Transverse colon (tissue), 4 donors: ENCODE measurements at regions not wholly inside any gene's neighbourhood (a gene's known extent, or its start where the extent isn't known, plus 50 kb on each side); places are given as distances from the start of the nearest gene placed in this dataset.

ENCODE experiments used
- DNase-seq: peaks from one replicate; pipeline ENCODE4 v3.0.0-alpha.2; 2019
- H3K27ac ChIP-seq, 4 donors: fragments of 200-600 bp; sonication (generic); 2 replicates each; pipeline ENCODE4 v1.5.1; 2016 to 2018; ENCODE audit warnings: inconsistent platforms in 4 of 4
- H3K27me3 ChIP-seq: fragments of 200-600 bp; sonication (generic); 2 replicates; pipeline ENCODE4 v1.5.1; 2017; ENCODE audit warnings: inconsistent platforms
- H3K36me3 ChIP-seq, 4 donors: fragments of 200-600 bp; sonication (generic); 2 replicates each; pipeline ENCODE4 v1.5.1; 2017 to 2019; ENCODE audit warnings: inconsistent platforms in 4 of 4
- H3K4me1 ChIP-seq, 4 donors: fragments of 200-600 bp; sonication (generic); 2 replicates each; pipeline ENCODE4 v1.5.1; 2017 to 2020; ENCODE audit warnings: inconsistent platforms in 4 of 4
- H3K4me3 ChIP-seq, 4 donors: fragments of 200-600 bp; sonication (generic); 1 replicate in 1 of 4; 2 replicates in 3 of 4; pipeline versions ENCODE4 v1.5.1 to v1.6.1; 2017 to 2019; ENCODE audit warnings: inconsistent platforms in 4 of 4
- H3K9me3 ChIP-seq, 2 donors: fragments of 200-600 bp; sonication (generic); 2 replicates each; pipeline ENCODE4 v1.5.1; 2017 to 2019; ENCODE audit warnings: inconsistent platforms in 2 of 2
- EP300 ChIP-seq: sonication (generic); formaldehyde crosslinking; IDR thresholded peaks from one replicate; pipeline ENCODE4 v1.6.1; 2017; ENCODE audit warnings: antibody characterized with exemption, low read depth
- POLR2A ChIP-seq: fragments of 450-650 bp; IDR thresholded peaks from one replicate; pipeline ENCODE4 v1.6.1; 2016; ENCODE audit warnings: antibody characterized with exemption, mild to moderate bottlenecking, moderate library complexity
- POLR2AphosphoS5 ChIP-seq, 3 donors: sonication (generic); formaldehyde crosslinking; IDR thresholded peaks; one replicate each; pipeline ENCODE4 v1.6.1; 2016; ENCODE audit warnings: antibody characterized with exemption in 3 of 3
- WGBS, 2 donors: methylation state at CpG; one replicate each; pipeline ENCODE4 v1.1.5; 2018; ENCODE audit warnings: low coverage in 1 of 2; 5-methylcytosine and 5-hydroxymethylcytosine counted together
- in situ Hi-C, 4 donors: fragments of 200-750 bp; cut with MboI; loops; one replicate each; pipeline versions ENCODE4 v1.15.0 to v1.15.1; 2017; ENCODE audit warnings: low sequenced_read_pairs in 3 of 4, low pct_ligation_motif_present in 1 of 4, low pct_unique_long_range_greater_than_20kb in 1 of 4
- intact Hi-C: fragments of 100-400 bp; cut with DNase I; formaldehyde crosslinking; loops from one replicate; pipeline ENCODE4 v1.15.1; 2023; ENCODE audit warnings: low total_unique reads
- TF ChIP-seq, protein P1 (sequence below), 5 experiments: fragments of 200-600 bp in 3 of 5; fragments of 450-650 bp in 2 of 5; sonication (generic) in 3 of 5; IDR thresholded peaks; 1 replicate in 2 of 5; 2 replicates in 3 of 5; pipeline ENCODE4 v1.5.1; 2016 to 2017; ENCODE audit warnings: antibody characterized with exemption in 5 of 5, inconsistent platforms in 3 of 5, mild to moderate bottlenecking in 2 of 5, moderate library complexity in 1 of 5

DNA sequence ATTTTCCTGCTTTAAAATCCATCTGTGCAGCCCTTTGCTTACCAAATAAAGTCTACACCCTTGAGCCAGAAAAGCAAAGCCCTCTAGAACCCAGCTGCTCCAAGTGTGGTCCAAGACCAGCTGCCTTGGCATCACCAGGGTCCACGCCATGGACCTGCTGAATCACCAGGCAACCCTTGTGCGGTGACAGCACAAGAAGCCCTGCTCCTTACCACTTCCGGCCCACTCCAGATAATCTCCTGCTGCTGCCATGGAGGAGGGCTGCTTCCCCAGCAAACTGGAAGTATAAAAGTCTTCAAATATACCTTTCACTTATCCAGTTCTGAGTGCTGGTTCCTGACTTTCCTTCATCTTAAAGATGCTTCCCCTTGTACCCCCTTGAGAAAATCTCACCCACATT is 106.0 kb upstream of the PKDCC start:
- in situ Hi-C loops (no loop called here), intact Hi-C loops (no loop called here)
- Histone ChIP-seq H3K9me3 (no peaks in the 10 kb centered on the region), H3K27ac (no peak overlapping the region), H3K4me1 (no peaks in the 10 kb centered on the region), H3K36me3 (no peaks in the 10 kb centered on the region), H3K27me3 (no peaks in the 10 kb centered on the region), H3K4me3 (no peak overlapping the region)
- no peak for DNase-seq
- WGBS, 2 donors, result 79% methylated on average over 3 of the region's 3 CpGs; no CpG with 5 or more reads in 1 of the 2 donors
- TF ChIP-seq, protein P1, sequence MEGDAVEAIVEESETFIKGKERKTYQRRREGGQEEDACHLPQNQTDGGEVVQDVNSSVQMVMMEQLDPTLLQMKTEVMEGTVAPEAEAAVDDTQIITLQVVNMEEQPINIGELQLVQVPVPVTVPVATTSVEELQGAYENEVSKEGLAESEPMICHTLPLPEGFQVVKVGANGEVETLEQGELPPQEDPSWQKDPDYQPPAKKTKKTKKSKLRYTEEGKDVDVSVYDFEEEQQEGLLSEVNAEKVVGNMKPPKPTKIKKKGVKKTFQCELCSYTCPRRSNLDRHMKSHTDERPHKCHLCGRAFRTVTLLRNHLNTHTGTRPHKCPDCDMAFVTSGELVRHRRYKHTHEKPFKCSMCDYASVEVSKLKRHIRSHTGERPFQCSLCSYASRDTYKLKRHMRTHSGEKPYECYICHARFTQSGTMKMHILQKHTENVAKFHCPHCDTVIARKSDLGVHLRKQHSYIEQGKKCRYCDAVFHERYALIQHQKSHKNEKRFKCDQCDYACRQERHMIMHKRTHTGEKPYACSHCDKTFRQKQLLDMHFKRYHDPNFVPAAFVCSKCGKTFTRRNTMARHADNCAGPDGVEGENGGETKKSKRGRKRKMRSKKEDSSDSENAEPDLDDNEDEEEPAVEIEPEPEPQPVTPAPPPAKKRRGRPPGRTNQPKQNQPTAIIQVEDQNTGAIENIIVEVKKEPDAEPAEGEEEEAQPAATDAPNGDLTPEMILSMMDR (IDR thresholded peaks at IDR 0.05), result no peak
- TF ChIP-seq EP300 (no peak), POLR2AphosphoS5 (IDR thresholded peaks at IDR 0.05) (no peak), POLR2A (no peak)

DNA sequence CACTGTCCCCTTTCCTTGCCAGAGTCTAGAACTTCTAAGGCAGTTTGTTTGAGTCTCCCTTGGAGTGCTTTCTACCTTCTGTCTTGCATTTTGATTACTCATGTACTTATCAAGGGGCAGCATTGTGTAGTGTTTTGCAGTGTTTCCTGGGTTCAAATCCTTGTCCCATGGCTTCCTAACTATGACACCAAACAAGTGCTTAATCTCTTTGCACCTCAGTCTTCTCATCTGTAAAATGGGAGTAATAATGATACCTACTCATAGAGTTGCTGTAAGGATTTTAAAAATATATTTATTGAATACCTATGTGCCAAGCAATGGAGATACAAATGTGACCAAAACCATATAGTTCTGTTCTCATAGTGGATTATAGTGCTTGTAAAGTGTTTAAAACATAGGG is 105.5 kb upstream of the PKDCC start:
- no peak overlapping the region for H3K4me3 ChIP-seq
- intact Hi-C loops, result no loop called here
- H3K36me3 ChIP-seq, result no peaks in the 10 kb centered on the region
- no peaks in the 10 kb centered on the region for H3K9me3 ChIP-seq
- TF ChIP-seq, protein P1 (IDR thresholded peaks at IDR 0.05), result no peak
- no peak for TF ChIP-seq EP300
- no peak for TF ChIP-seq POLR2AphosphoS5 (IDR thresholded peaks at IDR 0.05)
- no peak for TF ChIP-seq POLR2A
- H3K27ac ChIP-seq, result no peak overlapping the region
- in situ Hi-C loops, result no loop called here
- DNase-seq, result no peak
- no peaks in the 10 kb centered on the region for H3K27me3 ChIP-seq
- no peaks in the 10 kb centered on the region for H3K4me1 ChIP-seq

DNA sequence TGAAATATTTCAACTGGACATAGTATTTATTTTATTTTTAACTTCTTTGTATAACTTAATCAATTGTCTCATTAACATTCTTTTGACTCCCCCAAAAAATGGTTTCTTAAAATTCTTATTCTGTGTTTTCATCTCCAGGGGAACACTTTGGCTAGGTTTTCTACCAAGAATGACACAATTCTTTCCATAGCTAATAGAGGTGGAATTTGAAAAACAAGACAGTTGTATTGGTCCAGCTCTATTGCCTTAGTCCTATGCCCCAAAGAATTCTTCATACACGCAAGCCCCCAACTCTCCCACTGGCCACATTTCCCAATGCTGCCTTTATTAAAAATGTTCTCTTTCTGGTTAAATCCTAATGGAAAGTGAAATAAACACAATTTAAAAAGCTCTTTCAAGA is 104.7 kb upstream of the PKDCC start:
- TF ChIP-seq EP300, result no peak
- no peak for TF ChIP-seq POLR2A
- TF ChIP-seq, protein P1 (IDR thresholded peaks at IDR 0.05), result no peak
- TF ChIP-seq POLR2AphosphoS5 (IDR thresholded peaks at IDR 0.05), result no peak
- intact Hi-C loops, result no loop called here
- Histone ChIP-seq H3K4me3 (no peak overlapping the region), H3K36me3 (no peaks in the 10 kb centered on the region), H3K27ac (no peak overlapping the region), H3K4me1 (peaks cover 0 to 7% (median 1%) of the 10 kb centered on the region in 4 donors), H3K27me3 (no peaks in the 10 kb centered on the region), H3K9me3 (no peaks in the 10 kb centered on the region)
- 73 to 88% methylated on average over 1 of the region's 1 CpG for WGBS, 2 donors
- no peak for DNase-seq
- in situ Hi-C loops, result no loop called here

DNA sequence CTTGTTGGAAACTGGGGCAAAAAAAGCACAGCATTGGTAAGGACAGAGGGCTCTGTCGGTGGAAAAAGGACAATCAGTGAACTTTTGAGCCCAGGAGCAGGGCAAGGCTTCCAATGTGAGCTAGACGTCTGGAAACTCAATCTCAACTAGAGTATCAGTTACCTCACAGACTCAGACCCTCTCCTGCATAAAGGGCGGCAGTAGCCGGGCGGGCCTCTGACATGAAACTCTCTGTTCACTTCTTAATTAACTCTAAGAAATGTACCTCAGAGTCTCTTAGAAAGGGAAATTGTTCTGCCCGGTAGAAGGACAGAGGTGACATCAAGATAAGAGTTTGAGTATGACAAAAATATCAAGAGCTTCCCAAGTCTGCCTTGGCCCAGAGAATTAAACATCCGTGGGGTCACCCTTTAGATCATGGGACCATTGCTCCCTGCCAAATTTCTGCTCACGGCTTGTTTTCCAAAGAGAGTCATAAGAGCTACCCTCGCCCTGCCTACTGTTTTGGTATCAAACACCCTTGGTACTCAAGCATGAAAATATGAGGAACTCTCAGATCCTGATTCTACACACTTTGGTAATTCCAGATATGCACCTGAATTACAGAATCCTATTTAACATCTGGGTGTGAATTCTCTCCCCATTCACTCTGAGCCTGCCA is 103.5 kb upstream of the PKDCC start:
- 63 to 81% methylated on average over 3 to 9 of the region's 9 CpGs for WGBS, 2 donors
- Histone ChIP-seq H3K4me1 (peaks cover 0 to 7% (median 1%) of the 10 kb centered on the region in 4 donors), H3K9me3 (no peaks in the 10 kb centered on the region), H3K4me3 (no peak overlapping the region), H3K27ac (no peak overlapping the region), H3K27me3 (no peaks in the 10 kb centered on the region), H3K36me3 (no peaks in the 10 kb centered on the region)
- intact Hi-C loops, result no loop called here
- TF ChIP-seq POLR2A (no peak), EP300 (no peak), POLR2AphosphoS5 (IDR thresholded peaks at IDR 0.05) (no peak)
- TF ChIP-seq, protein P1 (IDR thresholded peaks at IDR 0.05), result no peak
- in situ Hi-C loops, result no loop called here
- no peak for DNase-seq
